Colon (tissue), 2 donors: ENCODE measurements at regions not wholly inside any gene's neighbourhood (a gene's known extent, or its start where the extent isn't known, plus 50 kb on each side); places are given as distances from the start of the nearest gene placed in this dataset.
"Not testable (repeated sequence)": the region's sequence is repeated elsewhere in the genome, so short reads cannot be mapped to it uniquely, and the experiment has no call there.

Experiments used
- FAIRE-seq: peaks from 2 replicates; lab custom pipeline; 2012; peaks lifted over from hg19 to GRCh38; lab: Jason Lieb, UNC
- donor health status: control.
- donor health status: control.

GRCh38 chr7:25598765-25599164 lies 370.5 kb upstream of the NPVF start:
- FAIRE-seq: no peak

GRCh38 chr7:25600262-25600920 lies 372.1 kb upstream of the NPVF start:
- FAIRE-seq: no peak

- not testable (repeated sequence) for FAIRE-seq
These were observed 374.6 kb upstream of the NPVF start for GRCh38 chr7:25602730-25603426.

- not testable (repeated sequence) for FAIRE-seq
These were observed 375.1 kb upstream of the NPVF start for GRCh38 chr7:25603427-25603740.

GRCh38 chr7:25611196-25611595 lies 382.9 kb upstream of the NPVF start:
- FAIRE-seq: no peak

- no peak for FAIRE-seq
These were observed 385.6 kb upstream of the NPVF start for GRCh38 chr7:25613912-25614311.

GRCh38 chr7:25614415-25614814 lies 386.1 kb upstream of the NPVF start:
- FAIRE-seq: no peak

GRCh38 chr7:25615003-25615402 lies 386.7 kb upstream of the NPVF start:
- FAIRE-seq: no peak

- no peak for FAIRE-seq
These were observed 387.3 kb upstream of the NPVF start for GRCh38 chr7:25615593-25615992.

GRCh38 chr7:25617214-25617613 lies 388.9 kb upstream of the NPVF start:
- no peak for FAIRE-seq

GRCh38 chr7:25617673-25618072 lies 389.4 kb upstream of the NPVF start:
- FAIRE-seq: no peak

- no peak for FAIRE-seq
These were observed 391.1 kb upstream of the NPVF start for GRCh38 chr7:25619381-25619780.

GRCh38 chr7:25619963-25620799 lies 391.9 kb upstream of the NPVF start:
- no peak for FAIRE-seq

GRCh38 chr7:25621993-25622392 lies 393.7 kb upstream of the NPVF start:
- FAIRE-seq: no peak

GRCh38 chr7:25622695-25623094 lies 394.4 kb upstream of the NPVF start:
- FAIRE-seq: no peak

GRCh38 chr7:25624051-25624450 lies 395.8 kb upstream of the NPVF start:
- no peak for FAIRE-seq

GRCh38 chr7:25624833-25625232 lies 396.5 kb upstream of the NPVF start:
- no peak for FAIRE-seq

GRCh38 chr7:25625306-25625992 lies 397.2 kb upstream of the NPVF start:
- FAIRE-seq: no peak

GRCh38 chr7:25626451-25627131 lies 398.3 kb upstream of the NPVF start:
- FAIRE-seq: no peak

GRCh38 chr7:25628446-25628845 lies 400.2 kb upstream of the NPVF start:
- no peak for FAIRE-seq

- FAIRE-seq: no peak
These were observed 404.3 kb upstream of the NPVF start for GRCh38 chr7:25632616-25633015.

GRCh38 chr7:25633426-25634036 lies 405.2 kb upstream of the NPVF start:
- no peak for FAIRE-seq
